OCI-LY7 (cell line): ENCODE measurements at regions not wholly inside any gene's neighbourhood (a gene's known extent, or its start where the extent isn't known, plus 50 kb on each side); places are given as distances from the start of the nearest gene placed in this dataset.

Experiments
- BruUV-seq: library from RNA; stranded (reverse); fragments of 400-500 nt; replicated peaks from 2 replicates; lab custom pipeline; 2021; lab: Mats Ljungman, UMichigan
- CTCF ChIA-PET: fragments of 300-600 bp; sonication (Branson Sonifier 250); formaldehyde crosslinking; loops from one replicate; lab custom pipeline; 2022; ENCODE audit warnings: antibody characterized with exemption; ENCODE audit not compliant: unreplicated experiment; lab: Charles Lee
- POLR2A ChIA-PET: fragments of 300-600 bp; sonication (Branson Sonifier 250); formaldehyde crosslinking; loops from one replicate; lab custom pipeline; 2022; ENCODE audit warnings: antibody characterized with exemption; lab: Charles Lee
- DNase-seq: peaks from one replicate; pipeline ENCODE4 v3.0.0-alpha.2; 2015; ENCODE audit warnings: low spot score
- H2AFZ ChIP-seq: fragments of 200-600 bp; sonication (generic), shearing (Covaris generic); 2 replicates; pipeline ENCODE4 v1.6.1; 2014; ENCODE audit warnings: mild to moderate bottlenecking, antibody characterized with exemption, low read length, moderate library complexity
- H3K27ac ChIP-seq: fragments of 200-600 bp; sonication (generic); 2 replicates; pipeline ENCODE4 v1.5.1; 2014; ENCODE audit warnings: mixed run types, low read depth, mild to moderate bottlenecking, moderate library complexity, low read length, inconsistent platforms; ENCODE audit not compliant: poor library complexity, severe bottlenecking
- H3K36me3 ChIP-seq: fragments of 200-600 bp; sonication (generic); 2 replicates; pipeline ENCODE4 v1.6.1; 2014; ENCODE audit warnings: mild to moderate bottlenecking, antibody characterized with exemption, low read length, moderate library complexity, mixed read lengths; ENCODE audit not compliant: insufficient read depth
- H3K4me1 ChIP-seq: fragments of 200-600 bp; sonication (generic); 2 replicates; pipeline ENCODE4 v1.5.1; 2014; ENCODE audit warnings: mild to moderate bottlenecking, low read length; ENCODE audit not compliant: insufficient read depth, poor library complexity, severe bottlenecking
- H3K4me2 ChIP-seq: fragments of 200-600 bp; sonication (generic); 2 replicates; pipeline ENCODE4 v1.6.1; 2014; ENCODE audit warnings: mild to moderate bottlenecking, low read length
- H3K4me3 ChIP-seq: fragments of 200-600 bp; sonication (generic); 2 replicates; pipeline ENCODE4 v1.5.1; 2014; ENCODE audit warnings: mild to moderate bottlenecking, low read depth, low read length; ENCODE audit not compliant: poor library complexity, severe bottlenecking
- H3K79me2 ChIP-seq: fragments of 200-600 bp; sonication (generic); 2 replicates; pipeline ENCODE4 v1.6.1; 2016; ENCODE audit warnings: low read depth, mild to moderate bottlenecking, low read length, moderate library complexity, mixed read lengths; ENCODE audit not compliant: insufficient read depth
- H3K9me2 ChIP-seq: fragments of 200-600 bp; sonication (generic); 2 replicates; pipeline ENCODE4 v1.6.1; 2016; ENCODE audit warnings: mild to moderate bottlenecking, low read length, mixed read lengths; ENCODE audit not compliant: insufficient read depth
- H3K9me3 ChIP-seq: fragments of 200-600 bp; sonication (generic); 2 replicates; pipeline ENCODE4 v1.6.1; 2014; ENCODE audit warnings: mild to moderate bottlenecking, mixed run types, low read length, mixed read lengths
- H4K20me1 ChIP-seq: fragments of 200-600 bp; sonication (generic); 2 replicates; pipeline ENCODE4 v1.6.1; 2014; ENCODE audit warnings: mild to moderate bottlenecking, antibody characterized with exemption, low read length, moderate library complexity, mixed read lengths; ENCODE audit not compliant: insufficient read depth
- CTCF ChIP-seq: fragments of 200-600 bp; sonication (generic); conservative IDR thresholded peaks from 2 replicates; pipeline ENCODE4 v1.5.1; 2014; ENCODE audit warnings: mild to moderate bottlenecking, antibody characterized with exemption, low read length, moderate library complexity, mixed read lengths
- EZH2phosphoT487 ChIP-seq: fragments of 200-600 bp; sonication (generic); IDR thresholded peaks from 2 replicates; pipeline ENCODE4 v1.6.1; 2018; ENCODE audit warnings: low read depth, borderline replicate concordance, mild to moderate bottlenecking, mixed run types, antibody characterized with exemption, low read length, moderate library complexity, mixed read lengths
- intact Hi-C: fragments of 100-400 bp; cut with micrococcal nuclease; formaldehyde crosslinking; loops from one replicate; pipeline ENCODE4 v1.10.0; 2022; ENCODE audit not compliant: unreplicated experiment

DNA sequence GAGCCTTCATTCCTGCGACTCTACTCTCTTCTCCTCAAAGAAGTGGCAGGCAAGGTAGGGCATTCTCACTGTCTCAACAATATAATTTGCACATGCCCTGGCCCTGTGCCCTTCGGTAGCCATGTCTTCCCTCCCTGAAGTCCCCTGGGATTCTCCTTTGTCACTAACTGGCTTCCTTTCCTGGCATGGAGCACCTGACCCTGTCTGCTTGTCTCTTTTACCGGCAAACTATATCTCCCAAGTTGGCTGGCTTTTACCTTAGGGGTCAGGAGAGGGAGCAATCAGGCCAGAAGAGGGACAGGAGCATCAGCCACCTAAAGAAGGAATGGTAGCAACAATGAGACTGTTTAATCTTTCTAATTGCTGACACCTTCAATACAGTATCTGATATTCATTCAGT, 51.9 kb upstream of the RMDN2 start:
- Histone ChIP-seq H3K9me2 (no peaks in the 10 kb centered on the region), H3K4me1 (no peaks in the 10 kb centered on the region), H2AFZ (no peak overlapping the region), H3K79me2 (no peaks in the 10 kb centered on the region), H3K9me3 (no peaks in the 10 kb centered on the region), H4K20me1 (no peaks in the 10 kb centered on the region), H3K4me2 (no peak overlapping the region), H3K36me3 (no peaks in the 10 kb centered on the region), H3K27ac (no peak overlapping the region), H3K4me3 (no peak overlapping the region)
- no TSS peak for BruUV-seq
- ChIA-PET CTCF (no interaction called here), POLR2A (no interaction called here)
- DNase-seq: no peak
- intact Hi-C loops: loop anchor here (10.0 kb wide), 1 partner anchor 1088 kb away; no protein-coding TSS in a partner anchor
- TF ChIP-seq CTCF (no peak), EZH2phosphoT487 (no peak)

DNA sequence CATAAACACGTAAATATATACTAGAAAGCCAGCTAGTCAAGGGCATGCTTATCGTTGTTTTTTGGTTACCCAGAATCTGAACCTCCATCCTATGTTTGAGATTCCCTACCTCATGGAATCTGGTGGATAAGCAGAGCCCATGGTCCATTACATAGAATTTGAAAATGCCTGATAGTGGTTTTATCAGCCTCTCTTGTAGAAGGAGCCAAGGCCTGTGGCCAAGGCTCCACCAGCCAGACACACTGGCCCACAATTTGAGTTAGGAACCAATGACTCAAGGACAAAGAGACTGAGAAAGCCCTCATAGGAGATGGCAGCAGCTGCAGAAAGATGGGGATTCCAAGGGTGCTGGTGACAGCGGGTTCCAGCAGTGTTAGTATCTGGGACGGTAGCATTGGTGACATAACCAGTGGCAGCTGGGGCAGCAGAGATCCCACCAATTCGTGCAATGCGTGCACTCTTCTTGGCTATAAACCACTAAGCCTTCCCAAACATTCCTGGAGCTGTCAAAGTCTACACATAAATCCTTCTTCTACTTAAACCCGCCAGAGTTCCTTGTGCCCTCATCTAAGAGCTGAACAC, 51.2 kb upstream of the RMDN2 start:
- Histone ChIP-seq H3K36me3 (no peaks in the 10 kb centered on the region), H3K4me3 (no peak overlapping the region), H3K27ac (no peak overlapping the region), H3K79me2 (no peaks in the 10 kb centered on the region), H2AFZ (no peak overlapping the region), H3K9me3 (no peaks in the 10 kb centered on the region), H4K20me1 (no peaks in the 10 kb centered on the region), H3K4me1 (no peaks in the 10 kb centered on the region), H3K4me2 (no peak overlapping the region), H3K9me2 (no peaks in the 10 kb centered on the region)
- no peak for DNase-seq
- intact Hi-C loops: loop anchor here (10.0 kb wide), 1 partner anchor 1089 kb away; no protein-coding TSS in a partner anchor
- POLR2A ChIA-PET: no interaction called here
- CTCF ChIA-PET: no interaction called here
- no peak for TF ChIP-seq CTCF
- no peak for TF ChIP-seq EZH2phosphoT487
- no TSS peak for BruUV-seq

- ChIA-PET CTCF (no interaction called here), POLR2A (no interaction called here)
- Histone ChIP-seq H3K9me2 (no peaks in the 10 kb centered on the region), H3K36me3 (no peaks in the 10 kb centered on the region), H3K4me2 (no peak overlapping the region), H4K20me1 (no peaks in the 10 kb centered on the region), H3K79me2 (no peaks in the 10 kb centered on the region), H3K9me3 (no peaks in the 10 kb centered on the region), H3K27ac (no peak overlapping the region), H3K4me1 (no peaks in the 10 kb centered on the region), H3K4me3 (no peak overlapping the region), H2AFZ (no peak overlapping the region)
- TF ChIP-seq EZH2phosphoT487: no peak
- no peak for TF ChIP-seq CTCF
- no TSS peak for BruUV-seq
- intact Hi-C loops: loop anchor here (10.0 kb wide), 1 partner anchor 1090 kb away; no protein-coding TSS in a partner anchor
- no peak for DNase-seq
Measured at GRCh38 chr2:37874470-37874869, 50.6 kb upstream of the RMDN2 start.
